Left lung (tissue), 4 donors: ENCODE measurements at regions not wholly inside any gene's neighbourhood (a gene's known extent, or its start where the extent isn't known, plus 50 kb on each side); places are given as distances from the start of the nearest gene placed in this dataset.

Experiments used
- ATAC-seq: fragments of 200-7000 bp; cut with Tn5 transposase; one replicate; pipeline ENCODE4 v1.9.1; 2020; ENCODE audit warnings: moderate library complexity
- DNase-seq, 4 donors: peaks; one replicate each; pipeline ENCODE4 v3.0.0-alpha.2; 2013 to 2020
- H3K27ac ChIP-seq, 2 donors: fragments of 200-600 bp; sonication (generic) in 1 of 2; one replicate each; pipeline versions ENCODE4 v1.5.0 to v1.8.0; 2020 to 2021
- H3K27me3 ChIP-seq, 2 donors: fragments of 200-600 bp; sonication (generic) in 1 of 2; one replicate each; pipeline versions ENCODE4 v1.5.0 to v1.8.0; 2020 to 2021
- H3K36me3 ChIP-seq, 2 donors: fragments of 200-600 bp; sonication (generic) in 1 of 2; one replicate each; pipeline versions ENCODE4 v1.5.0 to v1.8.0; 2020 to 2021
- H3K4me1 ChIP-seq, 2 donors: fragments of 200-600 bp; one replicate each; pipeline ENCODE4 v1.8.0; 2021
- H3K4me3 ChIP-seq, 2 donors: fragments of 200-600 bp; sonication (generic) in 1 of 2; one replicate each; pipeline versions ENCODE4 v1.5.0 to v1.8.0; 2020 to 2021; ENCODE audit warnings: mild to moderate bottlenecking in 1 of 2
- H3K9me3 ChIP-seq, 2 donors: fragments of 200-600 bp; sonication (generic) in 1 of 2; one replicate each; pipeline versions ENCODE4 v1.5.0 to v1.8.0; 2020 to 2021
- CTCF ChIP-seq, 2 donors: fragments of 200-600 bp; sonication (generic) in 1 of 2; IDR thresholded peaks; one replicate each; pipeline versions ENCODE4 v1.5.0 to v1.8.0; 2021; ENCODE audit warnings: antibody characterized with exemption in 2 of 2
- intact Hi-C, 2 donors: fragments of 100-400 bp; cut with DNase I; formaldehyde crosslinking; loops; one replicate each; pipeline versions ENCODE4 v1.11.2 to v1.14.2; 2022
- donor health status: DM: no; HTN: yes; CAD: no.
- donor health status: DM: no; HTN: no; CAD: no.

- Histone ChIP-seq H3K27me3 (no peaks in the 10 kb centered on the region), H3K36me3 (no peaks in the 10 kb centered on the region), H3K4me1 (no peaks in the 10 kb centered on the region), H3K9me3 (no peaks in the 10 kb centered on the region), H3K4me3 (no peak overlapping the region), H3K27ac (no peak overlapping the region)
- intact Hi-C loops = no loop called here
- ATAC-seq = no peak
- DNase-seq = no peak
- TF ChIP-seq CTCF (IDR thresholded peaks at IDR 0.05) = no peak
Observed at GRCh38 chr19:30908262-30908771, 440.9 kb downstream of the TSHZ3 start.

GRCh38 chr19:30906871-30907270 is 442.4 kb downstream of the TSHZ3 start:
- Histone ChIP-seq H3K27ac (no peak overlapping the region), H3K27me3 (no peaks in the 10 kb centered on the region), H3K4me1 (no peaks in the 10 kb centered on the region), H3K4me3 (no peak overlapping the region), H3K36me3 (no peaks in the 10 kb centered on the region), H3K9me3 (no peaks in the 10 kb centered on the region)
- TF ChIP-seq CTCF (IDR thresholded peaks at IDR 0.05) = no peak
- no peak for DNase-seq
- no peak for ATAC-seq
- intact Hi-C loops = no loop called here

- H3K9me3 ChIP-seq = no peaks in the 10 kb centered on the region
- H3K27me3 ChIP-seq = no peaks in the 10 kb centered on the region
- H3K36me3 ChIP-seq = no peaks in the 10 kb centered on the region
- no peak overlapping the region for H3K27ac ChIP-seq
- H3K4me3 ChIP-seq = no peak overlapping the region
- intact Hi-C loops = no loop called here
- no peaks in the 10 kb centered on the region for H3K4me1 ChIP-seq
- DNase-seq = no peak
- no peak for TF ChIP-seq CTCF (IDR thresholded peaks at IDR 0.05)
- ATAC-seq = no peak
Observed at GRCh38 chr19:30900051-30900450, 449.2 kb downstream of the TSHZ3 start.

- no peaks in the 10 kb centered on the region for H3K36me3 ChIP-seq
- H3K4me3 ChIP-seq = no peak overlapping the region
- H3K4me1 ChIP-seq = no peaks in the 10 kb centered on the region
- ATAC-seq = no peak
- no peak overlapping the region for H3K27ac ChIP-seq
- no peak for TF ChIP-seq CTCF (IDR thresholded peaks at IDR 0.05)
- H3K9me3 ChIP-seq = no peaks in the 10 kb centered on the region
- H3K27me3 ChIP-seq = no peaks in the 10 kb centered on the region
- intact Hi-C loops = no loop called here
- no peak for DNase-seq
Observed at GRCh38 chr19:30898353-30899103, 450.7 kb downstream of the TSHZ3 start.

GRCh38 chr19:30897553-30897952 is 451.7 kb downstream of the TSHZ3 start:
- no peaks in the 10 kb centered on the region for H3K27me3 ChIP-seq
- H3K36me3 ChIP-seq = no peaks in the 10 kb centered on the region
- H3K4me1 ChIP-seq = no peaks in the 10 kb centered on the region
- no peak overlapping the region for H3K4me3 ChIP-seq
- TF ChIP-seq CTCF (IDR thresholded peaks at IDR 0.05) = no peak
- no peak for ATAC-seq
- intact Hi-C loops = no loop called here
- DNase-seq = no peak
- no peak overlapping the region for H3K27ac ChIP-seq
- H3K9me3 ChIP-seq = no peaks in the 10 kb centered on the region
